Activated T-helper 2 cell treated with anti-CD3 and anti-CD28 coated beads, Interferon-gamma antibody, Interleukin-2, Interleukin-4, amounts not matched to agents 10 μg/mL and 5 μg/mL and 100 μg/mL, durations not matched to agents 14 hours and 24 hours and 36 hours (primary cell): ENCODE measurements at regions not wholly inside any gene's neighbourhood (a gene's known extent, or its start where the extent isn't known, plus 50 kb on each side); places are given as distances from the start of the nearest gene placed in this dataset.

Source experiments
- DNase-seq: peaks from one replicate; pipeline ENCODE4 v3.0.0; 2021; ENCODE audit warnings: low spot score
- H3K27ac Mint-ChIP-seq: one replicate; pipeline ENCODE4 v1.8.0; 2021; ENCODE audit warnings: mixed read lengths
- H3K27me3 Mint-ChIP-seq: one replicate; pipeline ENCODE4 v1.8.0; 2021; ENCODE audit warnings: low read depth, mixed read lengths
- H3K36me3 Mint-ChIP-seq: one replicate; pipeline ENCODE4 v1.8.0; 2021; ENCODE audit warnings: low read depth, mixed read lengths
- H3K4me1 Mint-ChIP-seq: one replicate; pipeline ENCODE4 v1.8.0; 2021; ENCODE audit warnings: low read depth, mixed read lengths
- H3K4me3 Mint-ChIP-seq: one replicate; pipeline ENCODE4 v1.8.0; 2021; ENCODE audit warnings: low read depth, mild to moderate bottlenecking, moderate library complexity, mixed read lengths
- H3K9me3 Mint-ChIP-seq: one replicate; pipeline ENCODE4 v1.8.0; 2021; ENCODE audit warnings: mixed read lengths
- intact Hi-C: fragments of 100-400 bp; cut with micrococcal nuclease; formaldehyde crosslinking; loops from one replicate; pipeline ENCODE4 v1.15.1; 2023

- no peak overlapping the region for H3K4me3 Mint-ChIP-seq
- H3K4me1 Mint-ChIP-seq, result no peaks in the 10 kb centered on the region
- intact Hi-C loops, result no loop called here
- no peaks in the 10 kb centered on the region for H3K9me3 Mint-ChIP-seq
- H3K27ac Mint-ChIP-seq, result no peak overlapping the region
- no peaks in the 10 kb centered on the region for H3K27me3 Mint-ChIP-seq
- no peak for DNase-seq
- H3K36me3 Mint-ChIP-seq, result no peaks in the 10 kb centered on the region
Observed at GRCh38 chr14:76551906-76552305, 176.0 kb downstream of the ESRRB start.

- H3K9me3 Mint-ChIP-seq, result no peaks in the 10 kb centered on the region
- no peak overlapping the region for H3K27ac Mint-ChIP-seq
- no peaks in the 10 kb centered on the region for H3K4me1 Mint-ChIP-seq
- DNase-seq, result no peak
- H3K27me3 Mint-ChIP-seq, result peaks cover 2% of the 10 kb centered on the region
- no peak overlapping the region for H3K4me3 Mint-ChIP-seq
- intact Hi-C loops, result no loop called here
- no peaks in the 10 kb centered on the region for H3K36me3 Mint-ChIP-seq
Observed at GRCh38 chr14:76564471-76565422, 188.8 kb downstream of the ESRRB start.

DNA sequence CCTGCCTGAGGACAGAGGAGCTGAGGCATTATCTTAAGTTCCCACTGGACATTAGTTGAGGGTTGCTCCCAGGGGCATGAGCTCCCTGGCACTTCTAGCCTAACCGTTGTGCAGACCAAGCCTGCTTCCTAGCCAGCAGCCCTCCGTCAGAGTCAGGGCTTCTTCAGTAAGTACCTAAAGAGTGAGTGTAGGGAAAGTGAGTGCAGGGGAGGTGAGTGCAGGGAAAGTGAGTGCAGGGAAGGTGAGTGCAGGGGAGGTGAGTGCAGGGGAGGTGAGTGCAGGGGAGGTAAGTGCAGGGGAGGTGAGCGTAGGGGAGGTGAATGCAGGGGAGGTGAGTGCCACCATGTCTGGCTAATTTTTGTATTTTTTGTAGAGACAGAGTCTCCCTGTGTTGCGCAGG, 190.5 kb downstream of the ESRRB start:
- Mint-ChIP-seq H3K36me3 (no peaks in the 10 kb centered on the region), H3K27ac (no peak overlapping the region), H3K4me1 (no peaks in the 10 kb centered on the region), H3K4me3 (no peak overlapping the region), H3K9me3 (no peaks in the 10 kb centered on the region), H3K27me3 (peaks cover 2% of the 10 kb centered on the region)
- no peak for DNase-seq
- intact Hi-C loops, result no loop called here

GRCh38 chr14:76574416-76575095, 186.7 kb upstream of the VASH1 start:
- Mint-ChIP-seq H3K27ac (no peak overlapping the region), H3K4me1 (no peaks in the 10 kb centered on the region), H3K27me3 (no peaks in the 10 kb centered on the region), H3K4me3 (no peak overlapping the region), H3K36me3 (no peaks in the 10 kb centered on the region), H3K9me3 (no peaks in the 10 kb centered on the region)
- intact Hi-C loops, result no loop called here
- no peak for DNase-seq

GRCh38 chr14:76575108-76575507, 186.2 kb upstream of the VASH1 start:
- no peak for DNase-seq
- H3K36me3 Mint-ChIP-seq, result no peaks in the 10 kb centered on the region
- no peaks in the 10 kb centered on the region for H3K9me3 Mint-ChIP-seq
- no peaks in the 10 kb centered on the region for H3K4me1 Mint-ChIP-seq
- no peaks in the 10 kb centered on the region for H3K27me3 Mint-ChIP-seq
- H3K4me3 Mint-ChIP-seq, result no peak overlapping the region
- H3K27ac Mint-ChIP-seq, result no peak overlapping the region
- intact Hi-C loops, result no loop called here

DNA sequence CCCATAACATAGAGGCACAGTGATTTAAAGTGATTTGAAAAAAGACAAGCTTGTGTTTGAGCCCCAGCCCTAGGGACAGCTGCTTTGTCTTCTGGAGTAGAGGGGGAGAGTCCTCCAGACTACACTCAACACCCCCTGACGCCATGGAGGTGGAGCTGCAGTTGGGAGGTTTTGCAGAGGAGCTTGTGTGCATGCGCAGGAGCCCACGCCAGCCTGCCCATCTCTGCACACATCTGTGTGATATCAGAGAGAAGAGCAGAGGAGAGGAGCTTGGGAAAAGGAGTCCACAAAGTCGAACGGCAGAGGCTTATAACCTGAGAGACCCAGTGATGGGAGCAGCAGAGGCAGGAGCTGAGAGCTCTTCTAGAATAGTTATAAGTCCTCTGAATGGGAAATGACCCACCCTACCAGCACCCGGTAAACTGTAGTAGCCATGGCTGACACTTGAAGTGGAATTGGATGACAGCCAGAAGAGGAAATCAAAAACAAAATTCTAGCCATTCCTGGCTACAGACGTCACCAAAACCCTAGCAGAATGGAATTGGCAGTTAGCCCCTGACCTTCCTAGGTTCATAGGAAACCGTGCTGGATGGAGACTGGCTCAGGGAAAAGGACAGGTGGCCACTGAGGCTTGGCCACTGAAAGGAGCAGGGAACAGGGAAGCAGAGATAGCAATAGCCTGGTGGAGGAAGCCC, 185.1 kb upstream of the VASH1 start:
- Mint-ChIP-seq H3K4me1 (no peaks in the 10 kb centered on the region), H3K4me3 (no peak overlapping the region), H3K27me3 (no peaks in the 10 kb centered on the region), H3K27ac (no peak overlapping the region), H3K9me3 (no peaks in the 10 kb centered on the region), H3K36me3 (no peaks in the 10 kb centered on the region)
- DNase-seq, result no peak
- intact Hi-C loops, result no loop called here

DNA sequence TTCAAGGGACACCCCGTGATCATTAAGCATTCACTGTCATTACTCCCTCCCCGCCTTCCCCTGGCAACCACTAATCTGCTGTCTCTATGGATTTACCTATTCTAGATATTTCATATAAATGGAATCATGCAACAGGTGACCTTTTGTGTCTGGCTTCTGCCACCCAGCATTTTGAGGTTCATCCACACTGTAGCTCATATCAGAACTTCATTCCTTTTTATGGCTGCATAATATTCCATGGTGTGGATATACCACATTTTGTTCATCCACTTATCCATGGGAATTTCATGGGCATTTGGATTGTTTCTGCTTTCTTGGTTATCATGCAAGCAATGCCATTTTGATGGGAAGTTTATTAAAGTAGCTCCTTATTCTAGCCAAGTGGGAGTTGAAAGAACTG, 184.2 kb upstream of the VASH1 start:
- intact Hi-C loops, result no loop called here
- no peak for DNase-seq
- no peaks in the 10 kb centered on the region for H3K27me3 Mint-ChIP-seq
- H3K4me3 Mint-ChIP-seq, result no peak overlapping the region
- no peaks in the 10 kb centered on the region for H3K4me1 Mint-ChIP-seq
- no peak overlapping the region for H3K27ac Mint-ChIP-seq
- H3K36me3 Mint-ChIP-seq, result no peaks in the 10 kb centered on the region
- H3K9me3 Mint-ChIP-seq, result no peaks in the 10 kb centered on the region

GRCh38 chr14:76577837-76578236, 183.4 kb upstream of the VASH1 start:
- no peaks in the 10 kb centered on the region for H3K36me3 Mint-ChIP-seq
- intact Hi-C loops, result no loop called here
- H3K4me3 Mint-ChIP-seq, result no peak overlapping the region
- DNase-seq, result no peak
- no peaks in the 10 kb centered on the region for H3K9me3 Mint-ChIP-seq
- no peak overlapping the region for H3K27ac Mint-ChIP-seq
- H3K27me3 Mint-ChIP-seq, result no peaks in the 10 kb centered on the region
- no peaks in the 10 kb centered on the region for H3K4me1 Mint-ChIP-seq

- Mint-ChIP-seq H3K4me3 (no peak overlapping the region), H3K9me3 (no peaks in the 10 kb centered on the region), H3K4me1 (no peaks in the 10 kb centered on the region), H3K27ac (no peak overlapping the region), H3K27me3 (no peaks in the 10 kb centered on the region), H3K36me3 (no peaks in the 10 kb centered on the region)
- DNase-seq, result no peak
- intact Hi-C loops, result no loop called here
Observed at GRCh38 chr14:76580399-76580798, 180.9 kb upstream of the VASH1 start.

GRCh38 chr14:76580967-76581366, 180.3 kb upstream of the VASH1 start:
- no peak for DNase-seq
- Mint-ChIP-seq H3K27ac (no peak overlapping the region), H3K4me3 (no peak overlapping the region), H3K27me3 (no peaks in the 10 kb centered on the region), H3K36me3 (no peaks in the 10 kb centered on the region), H3K9me3 (no peaks in the 10 kb centered on the region), H3K4me1 (no peaks in the 10 kb centered on the region)
- intact Hi-C loops, result no loop called here

DNA sequence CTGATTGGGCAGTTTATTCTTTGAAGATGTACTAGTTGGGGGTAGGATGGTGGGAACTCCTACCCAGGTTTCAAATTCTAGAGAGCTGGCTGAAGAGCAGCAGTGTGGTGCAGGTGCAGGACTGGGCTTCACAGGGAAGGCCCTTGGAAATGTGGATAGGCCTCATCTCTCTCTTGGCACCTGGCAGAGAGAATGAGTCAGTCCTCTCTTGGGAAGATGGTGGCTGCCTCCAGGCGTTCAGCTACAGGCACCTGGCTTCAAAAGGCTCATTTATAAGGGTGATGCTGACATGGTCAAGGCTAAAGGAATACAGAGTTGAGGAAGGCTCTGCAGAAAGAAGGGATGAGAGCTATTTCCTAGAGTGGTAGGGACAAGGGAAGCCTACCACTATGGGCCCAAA, 179.7 kb upstream of the VASH1 start:
- Mint-ChIP-seq H3K4me1 (no peaks in the 10 kb centered on the region), H3K9me3 (no peaks in the 10 kb centered on the region), H3K4me3 (no peak overlapping the region), H3K36me3 (no peaks in the 10 kb centered on the region), H3K27ac (no peak overlapping the region), H3K27me3 (no peaks in the 10 kb centered on the region)
- no peak for DNase-seq
- intact Hi-C loops, result no loop called here

DNA sequence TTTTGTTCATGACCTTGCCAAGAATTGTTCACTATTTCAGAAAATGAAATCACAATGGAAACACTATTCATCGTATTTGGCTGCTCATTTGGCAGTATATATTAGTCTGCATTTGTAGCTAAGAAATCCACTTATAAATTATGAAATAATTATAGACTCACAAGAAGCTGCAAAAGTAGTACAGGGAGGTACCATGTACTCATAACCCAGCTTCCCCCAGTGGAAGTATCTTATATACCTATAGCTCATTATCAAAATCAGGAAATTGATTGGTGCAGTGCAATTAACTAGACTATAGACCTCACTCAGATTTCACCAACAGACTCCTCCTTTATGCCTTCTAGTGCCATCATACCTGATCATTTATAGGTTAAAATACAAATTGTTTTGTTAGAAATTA, 178.8 kb upstream of the VASH1 start:
- Mint-ChIP-seq H3K27ac (no peak overlapping the region), H3K27me3 (no peaks in the 10 kb centered on the region), H3K4me3 (no peak overlapping the region), H3K9me3 (no peaks in the 10 kb centered on the region), H3K4me1 (no peaks in the 10 kb centered on the region), H3K36me3 (no peaks in the 10 kb centered on the region)
- no peak for DNase-seq
- intact Hi-C loops, result no loop called here

DNA sequence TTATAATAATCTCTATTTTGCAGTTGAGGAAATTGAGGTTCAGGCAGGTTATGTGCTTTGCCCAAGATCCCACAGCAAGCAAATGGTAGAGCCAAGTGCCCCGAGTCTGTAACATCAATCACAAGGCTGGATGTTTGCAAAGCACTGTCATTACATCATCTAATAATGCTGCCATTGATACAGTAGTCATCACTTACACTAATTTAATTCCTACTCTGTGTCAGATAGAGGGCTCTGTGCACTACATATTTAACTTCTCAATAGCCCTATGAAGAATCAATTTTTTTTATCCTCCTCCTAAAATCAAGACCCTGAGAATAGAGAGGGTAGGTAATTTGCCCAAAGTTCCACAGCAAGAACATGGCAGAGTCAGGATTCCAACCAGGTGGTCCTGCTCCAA, 178.1 kb upstream of the VASH1 start:
- Mint-ChIP-seq H3K4me1 (no peaks in the 10 kb centered on the region), H3K36me3 (no peaks in the 10 kb centered on the region), H3K27me3 (no peaks in the 10 kb centered on the region), H3K4me3 (no peak overlapping the region), H3K9me3 (no peaks in the 10 kb centered on the region), H3K27ac (no peak overlapping the region)
- intact Hi-C loops, result no loop called here
- DNase-seq, result no peak
